ENCODE measurements at regions not wholly inside any gene's neighbourhood (a gene's known extent, or its start where the extent isn't known, plus 50 kb on each side); places are given as distances from the start of the nearest gene placed in this dataset.

GRCh38 chr3:15882577-15882976 lies 84.8 kb upstream of the ANKRD28 start:
- TF ChIP-seq POLR2AphosphoS5 (IDR thresholded peaks at IDR 0.05; ENCODE audit: borderline replicate concordance, low read depth, low read length) (no peak), EZH2 (IDR thresholded peaks at IDR 0.05) (no peak)

Measured in SK-N-MC (cell line).